ENCODE measurements at regions not wholly inside any gene's neighbourhood (a gene's known extent, or its start where the extent isn't known, plus 50 kb on each side); places are given as distances from the start of the nearest gene placed in this dataset.

DNA sequence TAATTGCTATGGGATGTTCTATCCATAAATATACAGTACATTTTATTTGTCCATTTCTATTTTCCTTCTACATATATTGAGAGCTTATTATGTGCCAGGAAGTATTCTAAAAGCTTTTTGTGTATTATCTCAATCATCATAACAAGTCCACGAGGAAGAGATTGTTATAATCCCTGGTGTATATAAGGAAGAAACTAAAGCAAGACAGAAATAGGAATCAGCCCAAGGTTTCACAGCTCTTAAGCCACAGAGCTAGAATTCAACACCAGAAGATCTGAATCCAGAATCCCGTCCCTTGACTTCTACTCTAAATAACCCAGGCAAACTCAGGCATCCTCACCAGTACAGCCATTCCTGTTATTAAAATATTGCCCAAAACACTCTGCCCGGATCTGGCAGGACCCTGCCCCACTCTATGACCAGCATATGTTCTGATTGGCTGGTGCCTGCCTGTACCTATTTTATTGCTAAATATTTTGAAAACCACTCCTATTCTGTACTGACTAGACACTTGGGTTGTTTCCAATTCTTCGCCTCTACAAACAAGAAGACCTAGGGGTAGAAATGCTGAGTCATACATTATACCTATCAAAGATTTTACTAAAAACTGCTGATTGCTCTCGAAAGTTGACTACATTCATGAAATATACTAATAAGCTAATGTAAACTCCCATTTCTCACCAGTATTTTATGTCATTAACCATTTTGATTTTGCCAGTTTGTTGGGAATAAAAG, 297.4 kb downstream of the ENC1 start:
- Histone ChIP-seq H3K4me1 (ENCODE audit: control insufficient read depth, extremely low read depth, insufficient read depth, low read length) (no peaks in the 10 kb centered on the region), H3K36me3 (ENCODE audit: control insufficient read depth in 2 of 2, extremely low read depth in 1 of 2, insufficient read depth in 2 of 2, low read length in 2 of 2) (no peaks in the 10 kb centered on the region), H3K9me1 (replicated peaks; ENCODE audit: control insufficient read depth, extremely low read depth, insufficient read depth, low read length) (no peaks in the 10 kb centered on the region), H3K27me3 (ENCODE audit: control insufficient read depth in 2 of 2, insufficient read depth in 2 of 2, low read length in 2 of 2) (no peaks in the 10 kb centered on the region), H3K4me2 (ENCODE audit: insufficient read depth, low read length) (no peak overlapping the region), H4K20me1 (replicated peaks; ENCODE audit: control insufficient read depth, extremely low read depth, insufficient read depth, low read length) (no peaks in the 10 kb centered on the region), H3K79me2 (ENCODE audit: control insufficient read depth, insufficient read depth, low read length) (no peaks in the 10 kb centered on the region), H2AFZ (ENCODE audit: low read depth, low read length) (no peak overlapping the region), H3K9me3 (replicated peaks; ENCODE audit: control insufficient read depth, insufficient read depth, low read length) (no peaks in the 10 kb centered on the region), H3K9ac (replicated peaks; ENCODE audit: extremely low read depth, insufficient read depth, low read length) (no peak overlapping the region), H3K4me3 (replicated peaks in 1 of 3; ENCODE audit: insufficient read depth in 1 of 3, low read depth in 1 of 3, low read length in 3 of 3) (no peak overlapping the region), H3K27ac (ENCODE audit: insufficient read depth, low read depth, low read length) (no peak overlapping the region)
- no peak for FAIRE-seq
- intact Hi-C loops (cut with micrococcal nuclease) (no loop called here), dilution Hi-C loops (cut with MboI; ENCODE audit: extremely low pct_ligation_motif_present, low sequenced_read_pairs) (no loop called here)
- DNase-seq (ENCODE audit: low read depth, low spot score) = no peak
- ChIA-PET POLR2A (no interaction called here), CTCF (no interaction called here)
- TF ChIP-seq JUN (IDR thresholded peaks at IDR 0.05; ENCODE audit: borderline replicate concordance, insufficient read depth, insufficient read length, low read depth) (no peak), EZH2 (IDR thresholded peaks at IDR 0.05; ENCODE audit: borderline replicate concordance, low read depth, low read length, severe bottlenecking) (no peak), GATA2 (IDR thresholded peaks at IDR 0.05; ENCODE audit: insufficient read depth, insufficient read length, low read depth, low read length) (no peak), FOS (IDR thresholded peaks at IDR 0.05; ENCODE audit: borderline replicate concordance, insufficient read depth, low read length) (no peak), POLR2A (IDR thresholded peaks at IDR 0.05; ENCODE audit: low read depth, low read length) (no peak), POLR2AphosphoS5 (IDR thresholded peaks at IDR 0.05; ENCODE audit: insufficient read depth, low read depth, low read length) (no peak), MYC (IDR thresholded peaks at IDR 0.05; ENCODE audit: low read depth, low read length) (no peak)
- TF ChIP-seq, protein P1, sequence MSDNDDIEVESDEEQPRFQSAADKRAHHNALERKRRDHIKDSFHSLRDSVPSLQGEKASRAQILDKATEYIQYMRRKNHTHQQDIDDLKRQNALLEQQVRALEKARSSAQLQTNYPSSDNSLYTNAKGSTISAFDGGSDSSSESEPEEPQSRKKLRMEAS (IDR thresholded peaks at IDR 0.05; ENCODE audit: insufficient read depth, insufficient read length) = no peak
- TF ChIP-seq, protein P2, sequence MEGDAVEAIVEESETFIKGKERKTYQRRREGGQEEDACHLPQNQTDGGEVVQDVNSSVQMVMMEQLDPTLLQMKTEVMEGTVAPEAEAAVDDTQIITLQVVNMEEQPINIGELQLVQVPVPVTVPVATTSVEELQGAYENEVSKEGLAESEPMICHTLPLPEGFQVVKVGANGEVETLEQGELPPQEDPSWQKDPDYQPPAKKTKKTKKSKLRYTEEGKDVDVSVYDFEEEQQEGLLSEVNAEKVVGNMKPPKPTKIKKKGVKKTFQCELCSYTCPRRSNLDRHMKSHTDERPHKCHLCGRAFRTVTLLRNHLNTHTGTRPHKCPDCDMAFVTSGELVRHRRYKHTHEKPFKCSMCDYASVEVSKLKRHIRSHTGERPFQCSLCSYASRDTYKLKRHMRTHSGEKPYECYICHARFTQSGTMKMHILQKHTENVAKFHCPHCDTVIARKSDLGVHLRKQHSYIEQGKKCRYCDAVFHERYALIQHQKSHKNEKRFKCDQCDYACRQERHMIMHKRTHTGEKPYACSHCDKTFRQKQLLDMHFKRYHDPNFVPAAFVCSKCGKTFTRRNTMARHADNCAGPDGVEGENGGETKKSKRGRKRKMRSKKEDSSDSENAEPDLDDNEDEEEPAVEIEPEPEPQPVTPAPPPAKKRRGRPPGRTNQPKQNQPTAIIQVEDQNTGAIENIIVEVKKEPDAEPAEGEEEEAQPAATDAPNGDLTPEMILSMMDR (IDR thresholded peaks at IDR 0.05; ENCODE audit: extremely low read depth in 1 of 2, insufficient read depth in 1 of 2, low read depth in 1 of 2, low read length in 2 of 2) = no peak
- no TSS peak for BruUV-seq (replicated peaks)

Measured in endothelial cell of umbilical vein (primary cell).